Stimulated activated CD8-positive, alpha-beta memory T cell treated with anti-CD3 and anti-CD28 coated beads, Interleukin-7, amount 100 ng/mL, for 24 hours (primary cell): ENCODE measurements at regions not wholly inside any gene's neighbourhood (a gene's known extent, or its start where the extent isn't known, plus 50 kb on each side); places are given as distances from the start of the nearest gene placed in this dataset.

Experiments used
- DNase-seq: peaks from one replicate; pipeline ENCODE4 v3.0.0-alpha.2; 2020; ENCODE audit warnings: low read depth

GRCh38 chr1:98480271-98480670 is 181.2 kb upstream of the SNX7 start:
- DNase-seq, result no peak

- DNase-seq, result no peak
These were observed 183.4 kb upstream of the SNX7 start for GRCh38 chr1:98478121-98478520.

DNA sequence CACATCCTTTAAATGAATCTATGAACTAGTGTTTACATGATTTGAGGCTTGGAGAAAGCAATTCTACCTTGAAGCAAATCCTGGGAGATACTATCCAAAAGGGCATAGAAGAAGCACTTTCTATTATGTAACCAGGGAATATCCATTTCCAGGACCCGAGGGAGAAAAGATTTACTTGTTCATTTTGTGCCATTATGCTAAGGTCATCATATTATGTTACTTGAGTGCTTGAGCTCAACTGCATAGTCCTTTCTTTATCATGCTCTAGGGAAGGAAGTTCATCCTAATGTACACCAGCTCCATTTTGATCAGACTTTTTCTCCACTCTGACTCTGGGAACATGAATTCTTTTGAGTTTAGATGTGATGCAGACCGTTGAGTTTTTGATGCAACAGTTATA is 188.6 kb upstream of the SNX7 start:
- DNase-seq, result no peak

GRCh38 chr1:98471633-98472032 is 189.9 kb upstream of the SNX7 start:
- no peak for DNase-seq

- DNase-seq, result no peak
These were observed 193.3 kb upstream of the SNX7 start for GRCh38 chr1:98468111-98468717.

DNA sequence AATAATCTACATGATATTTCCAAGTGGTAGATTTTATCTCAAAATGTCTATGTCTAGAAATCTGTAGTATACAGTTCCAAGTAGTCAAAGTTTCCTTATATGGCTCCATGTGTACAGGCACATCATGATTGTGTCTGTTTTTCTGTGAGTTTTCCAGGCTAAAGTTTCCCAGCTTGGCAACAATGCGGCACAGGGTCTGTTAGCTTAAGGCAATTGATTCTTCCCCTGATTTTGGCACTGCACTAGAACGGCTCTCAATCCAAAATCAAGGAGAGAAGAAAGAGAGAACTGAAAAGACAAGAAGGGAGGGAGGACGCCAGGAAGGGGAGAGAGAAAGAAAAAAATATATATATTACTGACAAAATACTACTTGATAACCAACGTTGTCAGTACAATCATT is 193.9 kb upstream of the SNX7 start:
- no peak for DNase-seq

GRCh38 chr1:98467122-98467521 is 194.4 kb upstream of the SNX7 start:
- no peak for DNase-seq

DNA sequence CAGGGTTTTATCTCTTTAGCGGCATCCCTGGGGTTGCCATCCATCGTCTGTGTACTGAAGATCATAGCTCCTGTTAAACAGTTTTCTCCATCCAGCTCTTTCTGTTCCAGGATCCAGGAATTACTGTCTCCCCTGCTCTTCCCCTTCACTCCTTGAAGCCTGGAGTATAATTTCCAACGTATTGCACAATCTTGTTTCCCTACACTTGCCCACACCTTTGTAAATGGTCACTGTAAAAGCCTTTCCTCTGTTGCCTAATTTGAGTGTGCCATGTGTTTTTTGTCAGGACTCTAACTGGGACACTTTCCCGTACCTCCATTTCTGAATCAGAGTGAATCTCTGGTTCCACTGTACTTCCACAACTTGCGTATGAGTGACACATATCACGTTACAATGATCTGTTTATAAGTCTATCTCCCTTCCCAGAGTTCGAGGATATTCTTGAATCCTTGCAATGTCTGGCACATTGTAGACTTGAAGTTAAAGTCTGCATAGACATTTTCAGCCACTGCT is 199.6 kb upstream of the SNX7 start:
- DNase-seq, result no peak

DNA sequence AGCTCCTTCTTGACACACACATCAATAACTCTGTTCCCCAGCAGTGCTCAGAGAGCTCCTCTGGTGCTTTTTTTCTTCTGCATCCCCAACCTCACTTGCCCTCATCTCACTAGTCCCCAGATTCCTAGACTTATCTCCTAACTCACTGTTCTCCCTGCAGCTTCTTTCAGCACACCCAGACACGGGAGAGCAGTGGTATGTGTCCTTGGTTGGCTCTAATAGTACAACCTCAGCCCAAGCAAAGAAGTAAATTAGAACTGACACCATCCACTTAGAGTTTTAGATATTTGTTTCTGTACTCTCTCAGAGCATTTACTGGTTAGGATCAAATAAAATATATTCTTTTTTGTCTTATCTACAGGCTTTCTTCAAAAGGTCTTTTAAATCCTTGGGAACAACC is 201.4 kb upstream of the SNX7 start:
- DNase-seq, result no peak

DNA sequence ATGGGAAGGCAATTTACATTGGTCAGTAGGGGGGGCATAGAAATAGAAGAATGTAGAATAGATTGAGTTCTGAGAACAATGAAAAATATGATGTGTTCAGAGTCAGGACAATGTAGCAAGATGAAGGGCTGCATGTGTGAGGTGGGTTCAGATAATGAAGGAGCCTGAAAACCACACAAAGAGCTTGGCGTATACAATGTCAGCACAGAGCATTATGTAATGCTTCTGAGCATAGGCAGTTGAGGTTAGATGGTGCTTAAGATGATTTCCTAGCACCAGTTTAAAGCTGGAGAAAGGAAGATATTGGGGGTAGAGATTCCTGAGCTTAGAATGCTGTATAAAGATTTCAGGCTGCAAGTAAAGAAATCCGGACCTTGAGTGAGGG is 202.0 kb upstream of the SNX7 start:
- no peak for DNase-seq

GRCh38 chr1:98458511-98459485 is 202.7 kb upstream of the SNX7 start:
- DNase-seq, result no peak

DNA sequence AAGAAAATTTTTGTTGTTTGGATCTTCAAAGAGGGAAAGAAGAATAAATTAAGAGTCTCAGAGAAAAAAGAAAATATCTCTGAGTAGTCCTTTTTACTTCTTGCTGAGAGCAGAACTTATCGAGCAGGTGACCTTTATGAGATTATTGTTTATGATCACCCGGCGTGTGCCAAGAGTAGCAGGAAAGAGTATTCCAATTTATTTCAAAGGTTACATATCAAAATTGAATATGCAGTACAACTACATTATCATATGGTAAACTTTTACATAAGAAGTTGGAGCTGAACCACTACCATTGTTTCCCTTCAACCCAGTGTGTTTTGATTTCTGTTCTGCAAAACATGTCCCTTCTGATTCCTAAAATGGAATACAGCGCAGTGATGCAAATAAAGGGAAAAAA is 204.3 kb upstream of the SNX7 start:
- no peak for DNase-seq

DNA sequence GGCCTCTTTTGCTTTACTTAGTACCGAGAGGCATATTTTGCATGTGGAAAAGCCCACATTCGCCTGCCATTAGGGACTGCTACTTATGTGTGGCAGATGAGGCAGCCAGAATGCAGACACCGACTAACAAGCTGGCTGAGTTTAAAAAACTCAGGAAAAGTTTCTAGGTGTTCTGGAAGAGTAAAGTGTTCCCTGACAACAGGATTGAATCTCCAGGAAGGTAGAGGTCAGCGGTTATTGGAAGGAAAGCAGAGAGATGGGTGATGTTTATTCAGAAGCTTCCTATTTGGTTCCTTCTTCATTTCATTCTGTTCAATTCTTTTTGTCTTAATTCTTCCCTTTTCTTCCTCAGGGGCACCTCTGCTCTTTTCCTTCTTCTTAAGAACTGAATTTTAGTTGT is 206.9 kb upstream of the SNX7 start:
- DNase-seq, result no peak

GRCh38 chr1:98453066-98453465 is 208.5 kb upstream of the SNX7 start:
- DNase-seq, result no peak

GRCh38 chr1:98452162-98452561 is 209.4 kb upstream of the SNX7 start:
- no peak for DNase-seq

DNA sequence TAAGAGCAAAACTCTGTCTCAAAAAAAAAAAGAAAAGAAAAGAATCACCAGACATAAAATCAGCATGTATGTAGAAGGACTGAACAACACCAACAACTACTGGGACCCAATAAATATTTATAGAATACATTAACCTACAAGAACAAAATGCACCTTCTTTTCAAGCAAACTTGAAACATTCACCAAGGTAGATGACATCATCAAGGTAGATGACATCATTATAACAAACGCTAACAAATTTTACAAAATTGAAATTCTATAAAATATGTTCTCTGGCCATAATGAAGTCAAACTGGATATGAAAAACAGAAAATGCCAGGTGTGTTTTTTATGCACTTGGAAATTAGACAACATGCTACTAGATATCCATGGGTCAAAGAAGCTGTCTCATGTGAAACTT is 220.2 kb upstream of the SNX7 start:
- DNase-seq, result no peak

GRCh38 chr1:98439471-98439870 is 222.1 kb upstream of the SNX7 start:
- DNase-seq, result no peak

DNA sequence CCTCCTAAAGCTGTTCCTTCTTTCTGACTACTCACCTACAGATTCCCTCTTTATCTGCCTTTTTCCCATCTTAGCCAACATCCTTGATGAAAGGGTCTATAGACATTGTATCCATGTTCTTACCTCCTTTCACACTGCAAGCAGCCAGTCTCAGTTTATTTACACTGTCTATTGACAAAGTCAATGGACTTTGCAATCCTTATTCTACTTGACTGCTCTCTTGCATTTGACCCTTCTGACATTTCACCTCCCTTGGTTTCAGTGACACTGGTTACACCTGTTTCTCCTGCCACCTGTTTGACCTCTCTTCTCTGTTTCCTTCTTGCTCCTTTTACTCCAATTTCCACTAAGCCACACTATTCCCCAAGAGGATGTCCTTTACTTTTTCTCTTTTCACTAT is 224.0 kb upstream of the SNX7 start:
- DNase-seq, result no peak

GRCh38 chr1:98437011-98437410 is 224.5 kb upstream of the SNX7 start:
- no peak for DNase-seq

- no peak for DNase-seq
These were observed 231.5 kb upstream of the SNX7 start for GRCh38 chr1:98429965-98430443.

- no peak for DNase-seq
These were observed 232.7 kb upstream of the SNX7 start for GRCh38 chr1:98428864-98429263.

- no peak for DNase-seq
These were observed 233.9 kb upstream of the SNX7 start for GRCh38 chr1:98427664-98428063.

DNA sequence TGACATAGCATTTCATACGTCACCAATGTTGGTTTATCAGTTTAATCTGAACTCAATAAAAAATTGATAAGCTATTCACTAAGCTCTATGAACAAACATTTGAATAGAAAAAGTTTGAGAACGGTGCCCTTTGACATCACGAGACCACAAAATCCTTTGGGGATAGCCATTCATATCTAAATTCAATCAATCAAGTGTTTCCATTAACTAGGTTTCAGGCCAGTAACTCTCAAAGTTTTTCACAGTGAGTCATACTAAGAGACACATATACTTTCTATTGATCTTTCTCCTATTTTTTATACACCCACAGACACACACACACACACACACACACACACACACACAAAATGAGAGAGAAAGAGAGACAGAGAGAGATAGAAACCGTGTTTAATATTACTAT is 235.4 kb upstream of the SNX7 start:
- DNase-seq, result no peak
